ENCODE measurements at regions not wholly inside any gene's neighbourhood (a gene's known extent, or its start where the extent isn't known, plus 50 kb on each side); places are given as distances from the start of the nearest gene placed in this dataset.

DNA sequence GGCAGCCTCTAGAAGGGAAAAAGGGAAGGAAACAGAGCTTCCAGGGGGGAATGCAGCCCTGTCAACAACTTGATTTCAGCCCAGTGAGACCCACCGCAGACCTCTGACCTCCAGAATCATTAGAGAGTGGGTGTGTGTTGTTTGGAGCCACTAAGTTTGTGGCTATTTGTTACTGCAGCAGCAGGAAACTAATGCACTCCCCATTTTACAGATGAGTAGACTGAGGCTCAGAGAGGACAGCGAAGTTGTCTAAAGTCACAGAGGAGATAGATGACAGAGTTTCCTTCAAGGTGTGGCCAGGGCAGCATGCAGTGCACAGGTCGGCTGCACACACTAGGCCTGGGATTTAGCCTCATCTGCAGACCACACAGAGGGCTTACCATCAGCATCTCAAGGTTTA lies 81.8 kb upstream of the ALDH1L1 start:
- peaks cover 3% of the 10 kb centered on the region for H3K4me1 Mint-ChIP-seq
- H3K4me3 Mint-ChIP-seq, result no peak overlapping the region
- POLR2A ChIA-PET, result no interaction called here
- H3K36me3 Mint-ChIP-seq, result no peaks in the 10 kb centered on the region
- DNase-seq (no peak), ATAC-seq (ENCODE audit: low read depth) (no peak)
- no peaks in the 10 kb centered on the region for H3K9me3 Mint-ChIP-seq
- peaks cover 8% of the 10 kb centered on the region for H3K27me3 Mint-ChIP-seq
- H3K27ac Mint-ChIP-seq, result no peak overlapping the region

GRCh38 chr3:126261037-126261436 lies 80.7 kb upstream of the ALDH1L1 start:
- peak overlapping the region; percentile 52 for H3K27ac Mint-ChIP-seq
- no peaks in the 10 kb centered on the region for H3K9me3 Mint-ChIP-seq
- H3K4me3 Mint-ChIP-seq, result no peak overlapping the region
- POLR2A ChIA-PET, result no interaction called here
- no peak for ATAC-seq (ENCODE audit: low read depth)
- no peaks in the 10 kb centered on the region for H3K36me3 Mint-ChIP-seq
- H3K27me3 Mint-ChIP-seq, result peaks cover 5% of the 10 kb centered on the region
- peaks cover 3% of the 10 kb centered on the region for H3K4me1 Mint-ChIP-seq
- no peak for DNase-seq

DNA sequence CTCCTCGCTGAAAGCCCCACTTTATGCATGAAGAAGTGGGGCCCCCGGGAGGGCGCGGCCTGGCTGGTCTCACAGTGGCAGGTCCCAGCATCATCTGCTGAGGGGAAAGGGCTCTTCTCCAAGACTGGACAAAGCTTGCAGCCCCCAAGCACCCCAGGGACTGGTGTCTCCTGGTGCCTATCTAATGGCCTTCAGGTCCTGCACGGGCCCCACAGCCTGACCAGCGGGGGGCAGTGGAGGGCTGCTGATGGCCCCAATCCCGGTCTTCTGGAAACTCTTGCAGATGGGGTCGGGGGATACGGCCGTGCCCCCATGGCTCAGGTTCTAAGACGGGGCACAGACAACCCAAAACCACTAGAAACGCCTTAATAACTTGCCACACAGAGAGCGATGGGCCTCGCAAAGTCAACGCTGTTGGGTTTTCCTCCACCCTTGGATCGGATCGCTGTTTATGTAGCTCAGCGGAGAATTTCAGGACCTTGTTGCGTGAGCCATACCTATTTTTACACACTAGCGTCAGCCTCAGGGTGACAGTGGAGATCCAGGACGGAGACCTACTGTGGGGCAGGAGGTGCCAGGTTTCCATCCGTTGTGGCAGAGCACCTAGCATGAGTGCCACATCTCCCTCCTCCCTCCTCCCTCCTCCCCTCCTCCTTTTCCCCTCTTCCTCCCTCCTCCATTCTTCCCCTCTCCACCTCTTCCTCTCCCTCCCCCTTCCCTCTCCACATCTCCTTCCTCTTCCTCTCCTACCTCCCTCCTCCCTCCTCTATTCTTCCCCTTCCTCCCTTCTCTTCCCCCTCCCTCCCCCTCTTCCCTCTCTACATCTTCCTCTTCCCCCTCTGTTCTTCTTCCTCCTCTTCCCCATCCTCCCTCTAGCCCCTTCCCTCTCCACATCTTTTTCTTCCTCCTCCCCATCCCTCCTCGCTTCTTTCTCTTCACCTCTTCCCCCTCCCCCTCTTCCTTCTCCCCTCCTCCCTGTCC lies 79.3 kb upstream of the ALDH1L1 start:
- Mint-ChIP-seq H3K9me3 (no peaks in the 10 kb centered on the region), H3K4me3 (no peak overlapping the region), H3K36me3 (no peaks in the 10 kb centered on the region), H3K27me3 (peaks cover 4% of the 10 kb centered on the region), H3K27ac (no peak overlapping the region), H3K4me1 (peaks cover 3% of the 10 kb centered on the region)
- DNase-seq, result no peak
- POLR2A ChIA-PET, result no interaction called here
- no peak for ATAC-seq (ENCODE audit: low read depth)

GRCh38 chr3:126258670-126259069 lies 78.3 kb upstream of the ALDH1L1 start:
- DNase-seq (no peak), ATAC-seq (ENCODE audit: low read depth) (peak; percentile 47)
- no peak overlapping the region for H3K4me3 Mint-ChIP-seq
- peaks cover 3% of the 10 kb centered on the region for H3K4me1 Mint-ChIP-seq
- no peak overlapping the region for H3K27ac Mint-ChIP-seq
- no peaks in the 10 kb centered on the region for H3K36me3 Mint-ChIP-seq
- H3K9me3 Mint-ChIP-seq, result no peaks in the 10 kb centered on the region
- POLR2A ChIA-PET, result no interaction called here
- H3K27me3 Mint-ChIP-seq, result peaks cover 4% of the 10 kb centered on the region

GRCh38 chr3:126257984-126258383 lies 77.6 kb upstream of the ALDH1L1 start:
- POLR2A ChIA-PET, result no interaction called here
- DNase-seq (no peak), ATAC-seq (ENCODE audit: low read depth) (no peak)

DNA sequence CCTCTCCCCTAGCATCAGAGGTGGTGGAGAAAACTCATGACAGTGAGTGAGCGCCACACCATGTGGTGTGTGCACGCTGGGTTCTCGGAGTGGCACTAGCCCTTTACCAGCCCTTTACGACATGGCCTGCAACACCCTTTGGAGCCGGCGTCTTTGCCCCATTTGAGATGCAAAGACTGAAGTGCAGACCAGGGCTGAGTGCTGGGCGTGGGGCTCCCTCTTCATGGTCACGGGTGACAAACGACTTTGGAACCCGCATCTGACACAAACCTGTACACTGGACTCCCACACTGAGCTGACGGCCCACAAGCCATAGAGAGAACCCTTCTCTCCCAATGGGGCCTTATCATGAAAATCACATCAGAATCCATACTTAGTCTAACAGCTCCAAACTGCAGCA lies 76.8 kb upstream of the ALDH1L1 start:
- POLR2A ChIA-PET, result no interaction called here
- H3K27ac Mint-ChIP-seq, result no peak overlapping the region
- ATAC-seq (ENCODE audit: low read depth) (no peak), DNase-seq (no peak)
- no peaks in the 10 kb centered on the region for H3K36me3 Mint-ChIP-seq
- peaks cover 4% of the 10 kb centered on the region for H3K27me3 Mint-ChIP-seq
- H3K4me3 Mint-ChIP-seq, result no peak overlapping the region
- H3K9me3 Mint-ChIP-seq, result no peaks in the 10 kb centered on the region
- H3K4me1 Mint-ChIP-seq, result peaks cover 3% of the 10 kb centered on the region

More at GRCh38 chr3:126257984-126258383, 77.6 kb upstream of the ALDH1L1 start:
- Mint-ChIP-seq H3K36me3 (no peaks in the 10 kb centered on the region), H3K4me3 (no peak overlapping the region), H3K27ac (no peak overlapping the region), H3K4me1 (peaks cover 3% of the 10 kb centered on the region), H3K9me3 (no peaks in the 10 kb centered on the region), H3K27me3 (peaks cover 4% of the 10 kb centered on the region)

- Mint-ChIP-seq H3K9me3 (no peaks in the 10 kb centered on the region), H3K36me3 (no peaks in the 10 kb centered on the region), H3K4me3 (no peak overlapping the region), H3K27me3 (peaks cover 7% of the 10 kb centered on the region), H3K4me1 (peaks cover 3% of the 10 kb centered on the region), H3K27ac (no peak overlapping the region)
- POLR2A ChIA-PET, result no interaction called here
- no peak for ATAC-seq (ENCODE audit: low read depth)
- DNase-seq, result no peak
These were observed 75.9 kb upstream of the ALDH1L1 start for GRCh38 chr3:126256251-126256650.

GRCh38 chr3:126253072-126253471 lies 72.7 kb upstream of the ALDH1L1 start:
- H3K27ac Mint-ChIP-seq, result no peak overlapping the region
- H3K27me3 Mint-ChIP-seq, result peaks cover 16% of the 10 kb centered on the region
- H3K36me3 Mint-ChIP-seq, result no peaks in the 10 kb centered on the region
- ATAC-seq (ENCODE audit: low read depth) (no peak), DNase-seq (no peak)
- H3K4me1 Mint-ChIP-seq, result no peaks in the 10 kb centered on the region
- H3K9me3 Mint-ChIP-seq, result no peaks in the 10 kb centered on the region
- no peak overlapping the region for H3K4me3 Mint-ChIP-seq
- POLR2A ChIA-PET, result interaction anchor here (0.6 kb wide), 1 partner anchor 1038 kb away, joined by 3 read pairs; no protein-coding TSS in a partner anchor

- Mint-ChIP-seq H3K4me3 (no peak overlapping the region), H3K4me1 (no peaks in the 10 kb centered on the region), H3K36me3 (no peaks in the 10 kb centered on the region), H3K9me3 (no peaks in the 10 kb centered on the region), H3K27me3 (peaks cover 16% of the 10 kb centered on the region), H3K27ac (no peak overlapping the region)
- DNase-seq (no peak), ATAC-seq (ENCODE audit: low read depth) (no peak)
- POLR2A ChIA-PET, result interaction anchor here (0.6 kb wide), 1 partner anchor 1038 kb away, joined by 3 read pairs; no protein-coding TSS in a partner anchor
These were observed 72.0 kb upstream of the ALDH1L1 start for GRCh38 chr3:126252373-126252772.

DNA sequence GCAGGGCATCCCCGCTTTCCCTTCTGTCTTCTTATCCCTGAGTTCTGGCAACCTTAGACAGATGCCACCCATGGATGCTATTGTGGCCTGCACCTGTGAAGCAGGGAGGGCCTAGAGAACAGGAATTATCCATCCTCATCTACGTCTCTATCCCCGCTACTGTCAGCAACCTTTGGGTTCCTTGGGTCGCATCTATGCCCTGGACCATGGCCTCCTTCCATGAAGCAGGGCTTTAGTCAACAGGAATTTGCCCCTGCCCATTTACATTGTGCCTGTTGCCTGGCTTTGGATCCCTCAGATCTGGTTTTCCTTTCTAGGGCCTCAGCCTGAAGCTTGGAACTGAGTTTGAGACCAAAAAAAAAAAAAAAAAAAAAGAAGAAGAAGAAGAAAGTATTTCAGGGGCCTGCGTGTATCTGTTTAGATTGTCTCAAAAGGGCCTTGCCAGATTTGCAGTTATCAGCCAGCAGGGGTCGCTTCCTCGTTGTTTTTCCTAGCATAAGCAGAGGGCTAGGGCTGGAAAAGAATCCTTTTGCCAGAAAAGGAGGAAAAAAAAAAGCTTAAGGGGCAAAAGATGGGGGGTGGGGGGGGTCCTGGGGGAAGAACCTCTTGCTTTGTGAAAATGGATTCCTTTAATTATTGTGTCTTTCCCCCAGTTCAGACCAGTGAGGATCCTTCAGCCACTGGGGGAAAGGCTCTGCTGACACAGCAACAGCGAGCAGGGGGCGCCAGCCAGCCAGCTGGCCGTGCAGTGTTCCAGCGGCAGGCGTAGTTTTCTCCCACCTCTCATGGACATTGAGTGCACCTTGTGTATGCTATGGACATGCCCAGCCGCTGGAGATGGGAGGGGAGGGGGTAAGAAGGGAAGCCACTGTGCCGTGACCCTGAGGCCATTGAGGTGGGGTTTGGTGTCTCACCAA lies 65.7 kb upstream of the ALDH1L1 start:
- no peak for DNase-seq
- Mint-ChIP-seq H3K27me3 (peaks cover 13% of the 10 kb centered on the region), H3K27ac (no peak overlapping the region), H3K4me1 (no peaks in the 10 kb centered on the region), H3K4me3 (no peak overlapping the region), H3K36me3 (no peaks in the 10 kb centered on the region), H3K9me3 (no peaks in the 10 kb centered on the region)
- POLR2A ChIA-PET, result interaction anchor here (0.6 kb wide), 1 partner anchor 651 kb away, joined by 3 read pairs; no protein-coding TSS in a partner anchor
- no peak for ATAC-seq (ENCODE audit: low read depth)
